GM23338 (cell line): ENCODE measurements at regions not wholly inside any gene's neighbourhood (a gene's known extent, or its start where the extent isn't known, plus 50 kb on each side); places are given as distances from the start of the nearest gene placed in this dataset.
"Not testable (repeated sequence)": the region's sequence is repeated elsewhere in the genome, so short reads cannot be mapped to it uniquely, and the experiment has no call there.

Experiments
- ATAC-seq: fragments of 200-7000 bp; cut with Tn5 transposase; 3 replicates; pipeline ENCODE4 v1.9.1; 2020
- DNase-seq: peaks from one replicate; pipeline ENCODE4 v3.0.0-alpha.2; 2015; ENCODE audit warnings: low spot score
- H2AFZ ChIP-seq: fragments of 200-600 bp; sonication (generic); 2 replicates; pipeline ENCODE4 v1.8.0; 2016; ENCODE audit warnings: antibody characterized with exemption, mild to moderate bottlenecking, moderate library complexity
- H3F3A ChIP-seq: fragments of 200-600 bp; sonication (generic); replicated peaks from 2 replicates; pipeline ENCODE4 v1.8.0; 2017; ENCODE audit warnings: antibody characterized with exemption, mixed run types, low read depth
- H3K27ac ChIP-seq: fragments of 200-600 bp; sonication (generic); 2 replicates; pipeline ENCODE4 v1.6.1; 2016; ENCODE audit warnings: low read depth
- H3K27me3 ChIP-seq: fragments of 200-600 bp; sonication (generic); 2 replicates; pipeline ENCODE4 v1.8.0; 2016; ENCODE audit warnings: mild to moderate bottlenecking, mixed run types, moderate library complexity; ENCODE audit not compliant: insufficient read depth
- H3K36me3 ChIP-seq: fragments of 200-600 bp; sonication (generic); 2 replicates; pipeline ENCODE4 v1.8.0; 2016; ENCODE audit warnings: mild to moderate bottlenecking; ENCODE audit not compliant: insufficient read depth
- H3K4me1 ChIP-seq: fragments of 200-600 bp; sonication (generic); 2 replicates; pipeline ENCODE4 v1.8.0; 2016; ENCODE audit warnings: mild to moderate bottlenecking, moderate library complexity; ENCODE audit not compliant: insufficient read depth
- H3K4me2 ChIP-seq: fragments of 200-600 bp; sonication (generic); 2 replicates; pipeline ENCODE4 v1.7.1; 2017; ENCODE audit warnings: mixed run types
- H3K4me3 ChIP-seq: fragments of 200-600 bp; sonication (generic); 2 replicates; pipeline ENCODE4 v1.6.1; 2016; ENCODE audit warnings: mixed run types
- H3K79me2 ChIP-seq: fragments of 200-600 bp; sonication (generic); replicated peaks from 2 replicates; pipeline ENCODE4 v1.8.0; 2017; ENCODE audit warnings: mild to moderate bottlenecking; ENCODE audit not compliant: insufficient read depth
- H3K9me2 ChIP-seq: fragments of 200-600 bp; sonication (generic); 2 replicates; pipeline ENCODE4 v1.8.0; 2017; ENCODE audit not compliant: insufficient read depth
- H4K20me1 ChIP-seq: fragments of 200-600 bp; sonication (generic); replicated peaks from 2 replicates; pipeline ENCODE4 v1.8.0; 2017; ENCODE audit warnings: mild to moderate bottlenecking; ENCODE audit not compliant: insufficient read depth
- H3K27ac Mint-ChIP-seq: 2 replicates; pipeline ENCODE4 v1.8.0; 2020; ENCODE audit warnings: inconsistent platforms, mild to moderate bottlenecking, moderate library complexity, mixed read lengths
- H3K27me3 Mint-ChIP-seq: 3 replicates; pipeline ENCODE4 v1.8.0; 2022; ENCODE audit warnings: low read depth, mild to moderate bottlenecking, moderate library complexity, mixed read lengths, inconsistent platforms; ENCODE audit not compliant: insufficient read depth, poor library complexity
- H3K36me3 Mint-ChIP-seq: 3 replicates; pipeline ENCODE4 v1.8.0; 2021; ENCODE audit warnings: low read depth, mild to moderate bottlenecking, inconsistent platforms, moderate library complexity, mixed read lengths
- H3K4me1 Mint-ChIP-seq: 3 replicates; pipeline ENCODE4 v1.8.0; 2020; ENCODE audit warnings: mild to moderate bottlenecking, inconsistent platforms, mixed read lengths
- H3K4me3 Mint-ChIP-seq: 3 replicates; pipeline ENCODE4 v1.8.0; 2021; ENCODE audit warnings: moderate library complexity, mild to moderate bottlenecking, inconsistent platforms, mixed read lengths
- H3K9me3 Mint-ChIP-seq: 3 replicates; pipeline ENCODE4 v1.8.0; 2020; ENCODE audit warnings: moderate library complexity, mild to moderate bottlenecking, inconsistent platforms, mixed read lengths
- CREB1 ChIP-seq: fragments of 250-450 bp; sonication (Bioruptor Pico); IDR thresholded peaks from 2 replicates; pipeline ENCODE4 v1.5.0; 2020; ENCODE audit warnings: low read depth, mild to moderate bottlenecking, moderate library complexity
- EZH2 ChIP-seq: fragments of 200-600 bp; sonication (generic); IDR thresholded peaks from one replicate; pipeline ENCODE4 v1.8.0; 2017; ENCODE audit warnings: antibody characterized with exemption, mild to moderate bottlenecking, low read depth; ENCODE audit not compliant: unreplicated experiment
- NANOG ChIP-seq: IDR thresholded peaks from 2 replicates; pipeline ENCODE4 v1.6.1; 2016; ENCODE audit warnings: antibody characterized with exemption, borderline replicate concordance
- POLR2AphosphoS5 ChIP-seq: IDR thresholded peaks from 2 replicates; pipeline ENCODE4 v1.6.1; 2016; ENCODE audit warnings: antibody characterized with exemption, low read depth
- STAT1 ChIP-seq: IDR thresholded peaks from one replicate; pipeline ENCODE4 v1.6.1; 2016; ENCODE audit warnings: antibody characterized with exemption; ENCODE audit not compliant: unreplicated experiment
- ZNF114 ChIP-seq: fragments of 250-450 bp; sonication (Bioruptor Pico); IDR thresholded peaks from 2 replicates; pipeline ENCODE4 v1.5.0; 2020; ENCODE audit warnings: mild to moderate bottlenecking, moderate library complexity
- TF ChIP-seq, protein P1 (sequence below): IDR thresholded peaks from one replicate; pipeline ENCODE4 v1.6.1; 2018; ENCODE audit warnings: antibody characterized with exemption; ENCODE audit not compliant: unreplicated experiment
- TF ChIP-seq, protein P2 (sequence below): fragments of 250-450 bp; sonication (Bioruptor Pico); IDR thresholded peaks from 2 replicates; pipeline ENCODE4 v1.5.0; 2020; ENCODE audit warnings: mild to moderate bottlenecking, moderate library complexity

GRCh38 chr14:97806891-97807290 lies 1009.7 kb downstream of the VRK1 start:
- DNase-seq (no peak), ATAC-seq (no peak)
- Mint-ChIP-seq H3K27me3 (peaks cover 1% of the 10 kb centered on the region), H3K4me3 (no peak overlapping the region), H3K27ac (no peak overlapping the region), H3K36me3 (no peaks in the 10 kb centered on the region), H3K9me3 (no peaks in the 10 kb centered on the region), H3K4me1 (no peaks in the 10 kb centered on the region)
- Histone ChIP-seq H3K4me1 (no peaks in the 10 kb centered on the region), H3K27ac (no peak overlapping the region), H3K27me3 (no peaks in the 10 kb centered on the region), H4K20me1 (no peaks in the 10 kb centered on the region), H3K36me3 (no peaks in the 10 kb centered on the region), H3K4me3 (no peak overlapping the region), H3K4me2 (no peak overlapping the region), H3F3A (no peaks in the 10 kb centered on the region), H3K79me2 (no peaks in the 10 kb centered on the region), H3K9me2 (peaks cover 12% of the 10 kb centered on the region), H2AFZ (0 out of 2 replicates have a peak overlapping the region, but pooled peaks have one; percentile 18)
- no peak for TF ChIP-seq CREB1 (CRISPR knock-in tag)
- TF ChIP-seq EZH2 = no peak

DNA sequence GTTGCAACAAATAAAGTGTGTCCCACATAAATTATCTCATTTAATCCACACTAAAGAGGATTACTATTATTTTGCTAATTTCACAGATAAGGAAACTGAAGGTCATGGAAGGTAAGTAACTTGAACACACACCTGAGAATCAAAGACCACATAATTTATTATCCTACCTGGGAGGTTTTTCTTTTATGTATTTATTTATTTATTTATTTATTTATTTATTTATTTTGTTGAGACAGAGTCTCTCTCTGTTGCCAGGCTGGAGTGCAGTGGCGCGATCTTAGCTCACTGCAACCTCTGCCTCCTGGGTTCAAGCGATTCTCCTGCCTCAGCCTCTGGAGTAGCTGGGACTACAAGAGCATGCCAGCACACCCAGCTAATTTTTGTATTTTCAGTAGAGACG lies 1011.4 kb downstream of the VRK1 start:
- H3K27ac ChIP-seq, H3K4me1 ChIP-seq, H3K4me2 ChIP-seq, H3K4me3 ChIP-seq, H3K27me3 Mint-ChIP-seq, H3K4me3 Mint-ChIP-seq, H3K79me2 ChIP-seq, H3F3A ChIP-seq, H4K20me1 ChIP-seq, H3K27me3 ChIP-seq, DNase-seq, H2AFZ ChIP-seq, H3K4me1 Mint-ChIP-seq, H3K9me3 Mint-ChIP-seq, H3K36me3 ChIP-seq, H3K36me3 Mint-ChIP-seq, H3K27ac Mint-ChIP-seq, ATAC-seq: not testable (repeated sequence)
- H3K9me2 ChIP-seq = peaks cover 12% of the 10 kb centered on the region

- peaks cover 7% of the 10 kb centered on the region; the same call in 2 of the 3 replicates for H3K9me3 Mint-ChIP-seq
- H3K36me3 Mint-ChIP-seq = no peaks in the 10 kb centered on the region
- no peak overlapping the region for H3K27ac ChIP-seq
- no peaks in the 10 kb centered on the region for H3F3A ChIP-seq
- H4K20me1 ChIP-seq = no peaks in the 10 kb centered on the region
- no peak overlapping the region for H2AFZ ChIP-seq
- peaks cover 13% of the 10 kb centered on the region for H3K9me2 ChIP-seq
- ATAC-seq = no peak
- H3K27ac Mint-ChIP-seq = no peak overlapping the region
- no peak for DNase-seq
- H3K27me3 ChIP-seq = no peaks in the 10 kb centered on the region
- no peak overlapping the region for H3K4me2 ChIP-seq
- H3K4me3 ChIP-seq = no peak overlapping the region
- no peaks in the 10 kb centered on the region; the same call in 1 of the 2 replicates for H3K36me3 ChIP-seq
- no peaks in the 10 kb centered on the region for H3K27me3 Mint-ChIP-seq
- no peaks in the 10 kb centered on the region for H3K4me1 Mint-ChIP-seq
- H3K4me3 Mint-ChIP-seq = no peak overlapping the region
- H3K79me2 ChIP-seq = no peaks in the 10 kb centered on the region
- no peaks in the 10 kb centered on the region for H3K4me1 ChIP-seq
- no peak for TF ChIP-seq ZNF114 (CRISPR knock-in tag)
- TF ChIP-seq, protein P1, sequence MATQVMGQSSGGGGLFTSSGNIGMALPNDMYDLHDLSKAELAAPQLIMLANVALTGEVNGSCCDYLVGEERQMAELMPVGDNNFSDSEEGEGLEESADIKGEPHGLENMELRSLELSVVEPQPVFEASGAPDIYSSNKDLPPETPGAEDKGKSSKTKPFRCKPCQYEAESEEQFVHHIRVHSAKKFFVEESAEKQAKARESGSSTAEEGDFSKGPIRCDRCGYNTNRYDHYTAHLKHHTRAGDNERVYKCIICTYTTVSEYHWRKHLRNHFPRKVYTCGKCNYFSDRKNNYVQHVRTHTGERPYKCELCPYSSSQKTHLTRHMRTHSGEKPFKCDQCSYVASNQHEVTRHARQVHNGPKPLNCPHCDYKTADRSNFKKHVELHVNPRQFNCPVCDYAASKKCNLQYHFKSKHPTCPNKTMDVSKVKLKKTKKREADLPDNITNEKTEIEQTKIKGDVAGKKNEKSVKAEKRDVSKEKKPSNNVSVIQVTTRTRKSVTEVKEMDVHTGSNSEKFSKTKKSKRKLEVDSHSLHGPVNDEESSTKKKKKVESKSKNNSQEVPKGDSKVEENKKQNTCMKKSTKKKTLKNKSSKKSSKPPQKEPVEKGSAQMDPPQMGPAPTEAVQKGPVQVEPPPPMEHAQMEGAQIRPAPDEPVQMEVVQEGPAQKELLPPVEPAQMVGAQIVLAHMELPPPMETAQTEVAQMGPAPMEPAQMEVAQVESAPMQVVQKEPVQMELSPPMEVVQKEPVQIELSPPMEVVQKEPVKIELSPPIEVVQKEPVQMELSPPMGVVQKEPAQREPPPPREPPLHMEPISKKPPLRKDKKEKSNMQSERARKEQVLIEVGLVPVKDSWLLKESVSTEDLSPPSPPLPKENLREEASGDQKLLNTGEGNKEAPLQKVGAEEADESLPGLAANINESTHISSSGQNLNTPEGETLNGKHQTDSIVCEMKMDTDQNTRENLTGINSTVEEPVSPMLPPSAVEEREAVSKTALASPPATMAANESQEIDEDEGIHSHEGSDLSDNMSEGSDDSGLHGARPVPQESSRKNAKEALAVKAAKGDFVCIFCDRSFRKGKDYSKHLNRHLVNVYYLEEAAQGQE = no peak
- TF ChIP-seq STAT1 = no peak
- TF ChIP-seq, protein P2, sequence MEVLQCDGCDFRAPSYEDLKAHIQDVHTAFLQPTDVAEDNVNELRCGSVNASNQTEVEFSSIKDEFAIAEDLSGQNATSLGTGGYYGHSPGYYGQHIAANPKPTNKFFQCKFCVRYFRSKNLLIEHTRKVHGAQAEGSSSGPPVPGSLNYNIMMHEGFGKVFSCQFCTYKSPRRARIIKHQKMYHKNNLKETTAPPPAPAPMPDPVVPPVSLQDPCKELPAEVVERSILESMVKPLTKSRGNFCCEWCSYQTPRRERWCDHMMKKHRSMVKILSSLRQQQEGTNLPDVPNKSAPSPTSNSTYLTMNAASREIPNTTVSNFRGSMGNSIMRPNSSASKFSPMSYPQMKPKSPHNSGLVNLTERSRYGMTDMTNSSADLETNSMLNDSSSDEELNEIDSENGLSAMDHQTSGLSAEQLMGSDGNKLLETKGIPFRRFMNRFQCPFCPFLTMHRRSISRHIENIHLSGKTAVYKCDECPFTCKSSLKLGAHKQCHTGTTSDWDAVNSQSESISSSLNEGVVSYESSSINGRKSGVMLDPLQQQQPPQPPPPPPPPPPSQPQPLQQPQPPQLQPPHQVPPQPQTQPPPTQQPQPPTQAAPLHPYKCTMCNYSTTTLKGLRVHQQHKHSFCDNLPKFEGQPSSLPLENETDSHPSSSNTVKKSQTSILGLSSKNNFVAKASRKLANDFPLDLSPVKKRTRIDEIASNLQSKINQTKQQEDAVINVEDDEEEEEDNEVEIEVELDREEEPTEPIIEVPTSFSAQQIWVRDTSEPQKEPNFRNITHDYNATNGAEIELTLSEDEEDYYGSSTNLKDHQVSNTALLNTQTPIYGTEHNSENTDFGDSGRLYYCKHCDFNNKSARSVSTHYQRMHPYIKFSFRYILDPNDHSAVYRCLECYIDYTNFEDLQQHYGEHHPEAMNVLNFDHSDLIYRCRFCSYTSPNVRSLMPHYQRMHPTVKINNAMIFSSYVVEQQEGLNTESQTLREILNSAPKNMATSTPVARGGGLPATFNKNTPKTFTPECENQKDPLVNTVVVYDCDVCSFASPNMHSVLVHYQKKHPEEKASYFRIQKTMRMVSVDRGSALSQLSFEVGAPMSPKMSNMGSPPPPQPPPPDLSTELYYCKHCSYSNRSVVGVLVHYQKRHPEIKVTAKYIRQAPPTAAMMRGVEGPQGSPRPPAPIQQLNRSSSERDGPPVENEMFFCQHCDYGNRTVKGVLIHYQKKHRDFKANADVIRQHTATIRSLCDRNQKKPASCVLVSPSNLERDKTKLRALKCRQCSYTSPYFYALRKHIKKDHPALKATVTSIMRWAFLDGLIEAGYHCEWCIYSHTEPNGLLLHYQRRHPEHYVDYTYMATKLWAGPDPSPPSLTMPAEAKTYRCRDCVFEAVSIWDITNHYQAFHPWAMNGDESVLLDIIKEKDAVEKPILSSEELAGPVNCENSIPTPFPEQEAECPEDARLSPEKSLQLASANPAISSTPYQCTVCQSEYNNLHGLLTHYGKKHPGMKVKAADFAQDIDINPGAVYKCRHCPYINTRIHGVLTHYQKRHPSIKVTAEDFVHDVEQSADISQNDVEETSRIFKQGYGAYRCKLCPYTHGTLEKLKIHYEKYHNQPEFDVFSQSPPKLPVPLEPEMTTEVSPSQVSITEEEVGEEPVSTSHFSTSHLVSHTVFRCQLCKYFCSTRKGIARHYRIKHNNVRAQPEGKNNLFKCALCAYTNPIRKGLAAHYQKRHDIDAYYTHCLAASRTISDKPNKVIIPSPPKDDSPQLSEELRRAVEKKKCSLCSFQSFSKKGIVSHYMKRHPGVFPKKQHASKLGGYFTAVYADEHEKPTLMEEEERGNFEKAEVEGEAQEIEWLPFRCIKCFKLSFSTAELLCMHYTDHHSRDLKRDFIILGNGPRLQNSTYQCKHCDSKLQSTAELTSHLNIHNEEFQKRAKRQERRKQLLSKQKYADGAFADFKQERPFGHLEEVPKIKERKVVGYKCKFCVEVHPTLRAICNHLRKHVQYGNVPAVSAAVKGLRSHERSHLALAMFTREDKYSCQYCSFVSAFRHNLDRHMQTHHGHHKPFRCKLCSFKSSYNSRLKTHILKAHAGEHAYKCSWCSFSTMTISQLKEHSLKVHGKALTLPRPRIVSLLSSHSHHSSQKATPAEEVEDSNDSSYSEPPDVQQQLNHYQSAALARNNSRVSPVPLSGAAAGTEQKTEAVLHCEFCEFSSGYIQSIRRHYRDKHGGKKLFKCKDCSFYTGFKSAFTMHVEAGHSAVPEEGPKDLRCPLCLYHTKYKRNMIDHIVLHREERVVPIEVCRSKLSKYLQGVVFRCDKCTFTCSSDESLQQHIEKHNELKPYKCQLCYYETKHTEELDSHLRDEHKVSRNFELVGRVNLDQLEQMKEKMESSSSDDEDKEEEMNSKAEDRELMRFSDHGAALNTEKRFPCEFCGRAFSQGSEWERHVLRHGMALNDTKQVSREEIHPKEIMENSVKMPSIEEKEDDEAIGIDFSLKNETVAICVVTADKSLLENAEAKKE (CRISPR knock-in tag) = no peak
- TF ChIP-seq POLR2AphosphoS5 = no peak
- no peak for TF ChIP-seq NANOG
These were observed 1016.4 kb downstream of the VRK1 start for GRCh38 chr14:97813556-97813955.
